ENCODE measurements at regions not wholly inside any gene's neighbourhood (a gene's known extent, or its start where the extent isn't known, plus 50 kb on each side); places are given as distances from the start of the nearest gene placed in this dataset.

- TF ChIP-seq FOXM1 (IDR thresholded peaks at IDR 0.05; ENCODE audit: borderline replicate concordance), result no peak
- no peak for TF ChIP-seq TARDBP (IDR thresholded peaks at IDR 0.05)
- no peak for TF ChIP-seq LEF1 (IDR thresholded peaks at IDR 0.05; ENCODE audit: borderline replicate concordance)
- no peak for TF ChIP-seq NFRKB (IDR thresholded peaks at IDR 0.05)
- no peak for TF ChIP-seq SP1 (IDR thresholded peaks at IDR 0.05)
- TF ChIP-seq BHLHE40 (IDR thresholded peaks at IDR 0.05; ENCODE audit: borderline replicate concordance), result no peak
- TF ChIP-seq PKNOX1 (IDR thresholded peaks at IDR 0.05), result no peak
- no peak for TF ChIP-seq FOXA1 (IDR thresholded peaks at IDR 0.05)
- TF ChIP-seq FOXK2 (IDR thresholded peaks at IDR 0.05), result no peak
- TF ChIP-seq SUZ12 (IDR thresholded peaks at IDR 0.05), result no peak
- no peak for TF ChIP-seq HDGF (IDR thresholded peaks at IDR 0.05; ENCODE audit: borderline replicate concordance)
- no peak for TF ChIP-seq ARNT (IDR thresholded peaks at IDR 0.05)
- TF ChIP-seq L3MBTL2 (conservative IDR thresholded peaks at IDR 0.05), result no peak
- no peak for TF ChIP-seq ZNF384 (IDR thresholded peaks at IDR 0.05)
Observed at GRCh38 chr3:95926904-95927501, 887.4 kb upstream of the EPHA6 start.
